ENCODE measurements at regions not wholly inside any gene's neighbourhood (a gene's known extent, or its start where the extent isn't known, plus 50 kb on each side); places are given as distances from the start of the nearest gene placed in this dataset.

- TF ChIP-seq TAF1 (conservative IDR thresholded peaks at IDR 0.05), result no peak
- TF ChIP-seq CTCF (IDR thresholded peaks at IDR 0.05; ENCODE audit: low read depth, low read length, missing input control), result no peak
- no peak for TF ChIP-seq REST (IDR thresholded peaks at IDR 0.05)
- no peak for TF ChIP-seq JUND (IDR thresholded peaks at IDR 0.05)
- TF ChIP-seq ATF3 (IDR thresholded peaks at IDR 0.05), result no peak
- no peak for TF ChIP-seq RXRA (IDR thresholded peaks at IDR 0.05)
- no peak for TF ChIP-seq YY1 (IDR thresholded peaks at IDR 0.05)
- TF ChIP-seq SP1 (IDR thresholded peaks at IDR 0.05), result no peak
Observed at GRCh38 chr17:34051046-34051445, 204.0 kb upstream of the CCL2 start.

Data from liver (tissue), 3 donors.